Ishikawa (cell line): ENCODE measurements at regions not wholly inside any gene's neighbourhood (a gene's known extent, or its start where the extent isn't known, plus 50 kb on each side); places are given as distances from the start of the nearest gene placed in this dataset.

ENCODE experiments used
- CREB1 ChIP-seq: IDR thresholded peaks from 2 replicates; pipeline ENCODE4 v1.6.1; 2012; ENCODE audit warnings: low read depth
- EGR1 ChIP-seq: IDR thresholded peaks from 2 replicates; pipeline ENCODE4 v1.6.1; 2012
- EP300 ChIP-seq: IDR thresholded peaks from 2 replicates; pipeline ENCODE4 v1.6.1; 2012; ENCODE audit warnings: borderline replicate concordance
- REST ChIP-seq: IDR thresholded peaks from 2 replicates; pipeline ENCODE4 v1.6.1; 2012; ENCODE audit warnings: low read depth, mild to moderate bottlenecking
- TAF1 ChIP-seq: IDR thresholded peaks from 2 replicates; pipeline ENCODE4 v1.6.1; 2012; ENCODE audit warnings: low read depth, mild to moderate bottlenecking
- ZBTB7A ChIP-seq: IDR thresholded peaks from 2 replicates; pipeline ENCODE4 v1.6.1; 2012; ENCODE audit warnings: low read depth

GRCh38 chr4:189235599-189235998, 705.1 kb upstream of the FRG1 start:
- TF ChIP-seq ZBTB7A: no peak
- TF ChIP-seq EP300: no peak
- no peak for TF ChIP-seq REST
- no peak for TF ChIP-seq EGR1
- no peak for TF ChIP-seq CREB1
- no peak for TF ChIP-seq TAF1
